ENCODE measurements at regions not wholly inside any gene's neighbourhood (a gene's known extent, or its start where the extent isn't known, plus 50 kb on each side); places are given as distances from the start of the nearest gene placed in this dataset.

- Histone ChIP-seq H3K4me3 (ENCODE audit: low read length) (no peak overlapping the region), H3K27me3 (replicated peaks; ENCODE audit: control insufficient read depth, insufficient read depth, low read length) (peaks cover 7% of the 10 kb centered on the region), H3K9me3 (ENCODE audit: control insufficient read depth, low read length) (no peaks in the 10 kb centered on the region), H3K36me3 (ENCODE audit: control insufficient read depth, insufficient read depth, low read length, severe bottlenecking) (no peaks in the 10 kb centered on the region), H3K9ac (ENCODE audit: low read length) (no peak overlapping the region), H3K4me1 (ENCODE audit: control insufficient read depth, insufficient read depth, low read length) (no peaks in the 10 kb centered on the region)
- no peak for DNase-seq (ENCODE audit: low read depth)
Observed at GRCh38 chr18:78772360-78773302, 207.0 kb upstream of the SALL3 start.

- DNase-seq (ENCODE audit: low read depth): no peak
Observed at GRCh38 chr18:78773303-78773755, 206.3 kb upstream of the SALL3 start.

GRCh38 chr18:78773819-78774218 lies 205.8 kb upstream of the SALL3 start:
- DNase-seq (ENCODE audit: low read depth): no peak
- Histone ChIP-seq H3K36me3 (ENCODE audit: control insufficient read depth, insufficient read depth, low read length, severe bottlenecking) (no peaks in the 10 kb centered on the region), H3K9ac (ENCODE audit: low read length) (no peak overlapping the region), H3K4me1 (ENCODE audit: control insufficient read depth, insufficient read depth, low read length) (no peaks in the 10 kb centered on the region), H3K4me3 (ENCODE audit: low read length) (no peak overlapping the region), H3K27me3 (replicated peaks; ENCODE audit: control insufficient read depth, insufficient read depth, low read length) (peaks cover 7% of the 10 kb centered on the region), H3K9me3 (ENCODE audit: control insufficient read depth, low read length) (no peaks in the 10 kb centered on the region)

More at GRCh38 chr18:78773303-78773755, 206.3 kb upstream of the SALL3 start:
- H3K4me3 ChIP-seq (ENCODE audit: low read length): no peak overlapping the region
- H3K36me3 ChIP-seq (ENCODE audit: control insufficient read depth, insufficient read depth, low read length, severe bottlenecking): no peaks in the 10 kb centered on the region
- H3K9ac ChIP-seq (ENCODE audit: low read length): no peak overlapping the region
- H3K27me3 ChIP-seq (replicated peaks; ENCODE audit: control insufficient read depth, insufficient read depth, low read length): peaks cover 7% of the 10 kb centered on the region
- H3K9me3 ChIP-seq (ENCODE audit: control insufficient read depth, low read length): no peaks in the 10 kb centered on the region
- H3K4me1 ChIP-seq (ENCODE audit: control insufficient read depth, insufficient read depth, low read length): no peaks in the 10 kb centered on the region

- H3K4me1 ChIP-seq (ENCODE audit: control insufficient read depth, insufficient read depth, low read length): no peaks in the 10 kb centered on the region
- H3K36me3 ChIP-seq (ENCODE audit: control insufficient read depth, insufficient read depth, low read length, severe bottlenecking): no peaks in the 10 kb centered on the region
- no peaks in the 10 kb centered on the region for H3K9me3 ChIP-seq (ENCODE audit: control insufficient read depth, low read length)
- no peak overlapping the region for H3K4me3 ChIP-seq (ENCODE audit: low read length)
- H3K9ac ChIP-seq (ENCODE audit: low read length): no peak overlapping the region
- DNase-seq (ENCODE audit: low read depth): no peak
- peaks cover 7% of the 10 kb centered on the region for H3K27me3 ChIP-seq (replicated peaks; ENCODE audit: control insufficient read depth, insufficient read depth, low read length)
Observed at GRCh38 chr18:78774741-78775141, 204.9 kb upstream of the SALL3 start.

GRCh38 chr18:78776151-78776550 lies 203.5 kb upstream of the SALL3 start:
- Histone ChIP-seq H3K36me3 (ENCODE audit: control insufficient read depth, insufficient read depth, low read length, severe bottlenecking) (no peaks in the 10 kb centered on the region), H3K9ac (ENCODE audit: low read length) (no peak overlapping the region), H3K9me3 (ENCODE audit: control insufficient read depth, low read length) (no peaks in the 10 kb centered on the region), H3K4me1 (ENCODE audit: control insufficient read depth, insufficient read depth, low read length) (no peaks in the 10 kb centered on the region), H3K27me3 (replicated peaks; ENCODE audit: control insufficient read depth, insufficient read depth, low read length) (peaks cover 7% of the 10 kb centered on the region), H3K4me3 (ENCODE audit: low read length) (no peak overlapping the region)
- no peak for DNase-seq (ENCODE audit: low read depth)

GRCh38 chr18:78776706-78777285 lies 202.8 kb upstream of the SALL3 start:
- H3K9ac ChIP-seq (ENCODE audit: low read length): no peak overlapping the region
- no peaks in the 10 kb centered on the region for H3K36me3 ChIP-seq (ENCODE audit: control insufficient read depth, insufficient read depth, low read length, severe bottlenecking)
- no peaks in the 10 kb centered on the region for H3K9me3 ChIP-seq (ENCODE audit: control insufficient read depth, low read length)
- no peak for DNase-seq (ENCODE audit: low read depth)
- H3K4me3 ChIP-seq (ENCODE audit: low read length): no peak overlapping the region
- H3K4me1 ChIP-seq (ENCODE audit: control insufficient read depth, insufficient read depth, low read length): no peaks in the 10 kb centered on the region
- peaks cover 6% of the 10 kb centered on the region for H3K27me3 ChIP-seq (replicated peaks; ENCODE audit: control insufficient read depth, insufficient read depth, low read length)

- H3K9me3 ChIP-seq (ENCODE audit: control insufficient read depth, low read length): no peaks in the 10 kb centered on the region
Observed at GRCh38 chr18:78777992-78778391, 201.6 kb upstream of the SALL3 start.

GRCh38 chr18:78778651-78779050 lies 201.0 kb upstream of the SALL3 start:
- Histone ChIP-seq H3K36me3 (ENCODE audit: control insufficient read depth, insufficient read depth, low read length, severe bottlenecking) (no peaks in the 10 kb centered on the region), H3K4me3 (ENCODE audit: low read length) (no peak overlapping the region), H3K27me3 (replicated peaks; ENCODE audit: control insufficient read depth, insufficient read depth, low read length) (no peaks in the 10 kb centered on the region), H3K9me3 (ENCODE audit: control insufficient read depth, low read length) (no peaks in the 10 kb centered on the region), H3K4me1 (ENCODE audit: control insufficient read depth, insufficient read depth, low read length) (no peaks in the 10 kb centered on the region), H3K9ac (ENCODE audit: low read length) (no peak overlapping the region)
- no peak for DNase-seq (ENCODE audit: low read depth)

More at GRCh38 chr18:78777992-78778391, 201.6 kb upstream of the SALL3 start:
- no peak overlapping the region for H3K9ac ChIP-seq (ENCODE audit: low read length)
- no peaks in the 10 kb centered on the region for H3K36me3 ChIP-seq (ENCODE audit: control insufficient read depth, insufficient read depth, low read length, severe bottlenecking)
- no peak for DNase-seq (ENCODE audit: low read depth)
- no peaks in the 10 kb centered on the region for H3K4me1 ChIP-seq (ENCODE audit: control insufficient read depth, insufficient read depth, low read length)
- H3K27me3 ChIP-seq (replicated peaks; ENCODE audit: control insufficient read depth, insufficient read depth, low read length): no peaks in the 10 kb centered on the region
- H3K4me3 ChIP-seq (ENCODE audit: low read length): no peak overlapping the region

- Histone ChIP-seq H3K9ac (ENCODE audit: low read length) (no peak overlapping the region), H3K9me3 (ENCODE audit: control insufficient read depth, low read length) (no peaks in the 10 kb centered on the region), H3K4me1 (ENCODE audit: control insufficient read depth, insufficient read depth, low read length) (no peaks in the 10 kb centered on the region), H3K27me3 (replicated peaks; ENCODE audit: control insufficient read depth, insufficient read depth, low read length) (no peaks in the 10 kb centered on the region), H3K4me3 (ENCODE audit: low read length) (no peak overlapping the region), H3K36me3 (ENCODE audit: control insufficient read depth, insufficient read depth, low read length, severe bottlenecking) (no peaks in the 10 kb centered on the region)
- DNase-seq (ENCODE audit: low read depth): no peak
Observed at GRCh38 chr18:78779996-78780718, 199.5 kb upstream of the SALL3 start.

- Histone ChIP-seq H3K36me3 (ENCODE audit: control insufficient read depth, insufficient read depth, low read length, severe bottlenecking) (no peaks in the 10 kb centered on the region), H3K4me1 (ENCODE audit: control insufficient read depth, insufficient read depth, low read length) (no peaks in the 10 kb centered on the region), H3K27me3 (replicated peaks; ENCODE audit: control insufficient read depth, insufficient read depth, low read length) (no peaks in the 10 kb centered on the region), H3K4me3 (ENCODE audit: low read length) (no peak overlapping the region), H3K9me3 (ENCODE audit: control insufficient read depth, low read length) (no peaks in the 10 kb centered on the region), H3K9ac (ENCODE audit: low read length) (no peak overlapping the region)
- DNase-seq (ENCODE audit: low read depth): no peak
Observed at GRCh38 chr18:78780719-78781600, 198.7 kb upstream of the SALL3 start.
